ENCODE measurements at regions not wholly inside any gene's neighbourhood (a gene's known extent, or its start where the extent isn't known, plus 50 kb on each side); places are given as distances from the start of the nearest gene placed in this dataset.

DNA sequence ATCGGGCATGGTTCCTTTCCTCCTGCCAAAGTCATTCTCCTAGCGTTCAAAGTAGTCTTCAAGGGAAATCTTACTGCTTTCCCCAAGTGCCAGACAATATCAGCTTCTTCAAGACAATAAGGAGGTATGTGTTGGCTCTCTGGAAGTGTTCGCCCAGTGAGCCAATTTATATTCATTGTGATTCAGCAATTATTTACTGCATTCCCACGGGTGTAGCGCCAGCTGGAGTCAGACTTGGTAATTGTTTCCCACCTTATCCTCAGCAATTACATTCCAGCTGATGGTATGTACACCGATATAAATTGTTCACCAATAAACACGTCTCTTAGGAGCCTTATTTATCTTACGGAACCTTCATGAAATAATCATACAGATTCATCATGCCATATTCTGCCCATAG lies 103.6 kb upstream of the CTNNB1 start:
- in situ Hi-C loops (cut with MboI): no loop called here
- Histone ChIP-seq H3K9me2 (ENCODE audit: insufficient read depth) (no peaks in the 10 kb centered on the region), H3K79me2 (ENCODE audit: insufficient read depth) (no peaks in the 10 kb centered on the region), H2AFZ (no peak overlapping the region), H3K4me1 (ENCODE audit: insufficient read depth) (no peaks in the 10 kb centered on the region), H3K4me3 (no peak overlapping the region), H3K27ac (no peak overlapping the region), H3K9ac (no peak overlapping the region), H3K4me2 (ENCODE audit: unreplicated experiment) (no peak overlapping the region), H3K36me3 (ENCODE audit: low read depth) (no peaks in the 10 kb centered on the region), H4K20me1 (ENCODE audit: insufficient read depth) (no peaks in the 10 kb centered on the region), H3K9me3 (ENCODE audit: low read depth) (no peaks in the 10 kb centered on the region), H3K27me3 (replicated peaks; ENCODE audit: insufficient read depth) (no peaks in the 10 kb centered on the region), H3F3A (ENCODE audit: insufficient read depth) (no peaks in the 10 kb centered on the region)
- TF ChIP-seq EZH2 (IDR thresholded peaks at IDR 0.05; ENCODE audit: insufficient read depth, poor library complexity, severe bottlenecking) (no peak), EZH2phosphoT487 (IDR thresholded peaks at IDR 0.05; ENCODE audit: insufficient read depth, low read depth) (no peak)
- 57 to 58% methylated on average over 8 of the region's 8 CpGs for WGBS, 2 experiments (ENCODE audit: low coverage in 1 of 2, low lambda C conversion rate in 2 of 2, missing lambda C conversion rate in 2 of 2)
- DNase-seq: no peak

DNA sequence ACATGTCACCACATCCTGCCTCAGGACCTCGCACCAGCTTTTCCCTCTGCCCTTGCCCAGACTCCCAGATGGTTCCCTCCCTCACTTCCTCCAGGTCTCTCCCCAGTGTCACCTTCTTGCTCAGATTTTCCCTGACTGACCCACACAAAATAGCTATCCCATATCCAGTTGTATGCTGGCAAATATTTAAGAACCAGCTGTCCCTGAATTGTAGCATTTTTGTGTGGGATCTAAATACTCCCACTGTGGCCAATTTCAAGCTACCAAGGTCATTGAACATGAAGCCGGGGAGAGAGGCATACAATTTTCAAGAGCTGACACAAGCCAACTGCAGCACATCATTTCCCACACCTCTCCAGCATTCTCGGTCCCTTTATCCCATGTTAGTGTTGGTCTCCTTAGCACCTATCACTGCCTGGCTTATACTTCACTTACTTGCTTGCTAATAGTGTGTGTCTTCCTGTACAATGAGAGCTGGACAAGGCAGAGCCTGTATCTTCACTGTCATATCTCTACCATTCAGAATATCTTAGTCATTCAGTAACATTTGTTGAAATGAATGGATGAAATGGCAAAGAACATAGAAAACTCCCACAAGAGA lies 101.3 kb upstream of the CTNNB1 start:
- no peak overlapping the region for H3K4me3 ChIP-seq
- H3F3A ChIP-seq (ENCODE audit: insufficient read depth): no peaks in the 10 kb centered on the region
- no peaks in the 10 kb centered on the region for H3K27me3 ChIP-seq (replicated peaks; ENCODE audit: insufficient read depth)
- no peaks in the 10 kb centered on the region for H3K9me3 ChIP-seq (ENCODE audit: low read depth)
- no peak overlapping the region for H3K4me2 ChIP-seq (ENCODE audit: unreplicated experiment)
- H3K36me3 ChIP-seq (ENCODE audit: low read depth): no peaks in the 10 kb centered on the region
- no peak for TF ChIP-seq EZH2phosphoT487 (IDR thresholded peaks at IDR 0.05; ENCODE audit: insufficient read depth, low read depth)
- TF ChIP-seq EZH2 (IDR thresholded peaks at IDR 0.05; ENCODE audit: insufficient read depth, poor library complexity, severe bottlenecking): no peak
- no peak overlapping the region for H2AFZ ChIP-seq
- H3K27ac ChIP-seq: no peak overlapping the region
- no peaks in the 10 kb centered on the region for H3K79me2 ChIP-seq (ENCODE audit: insufficient read depth)
- no peak for DNase-seq
- no peaks in the 10 kb centered on the region for H3K4me1 ChIP-seq (ENCODE audit: insufficient read depth)
- H3K9me2 ChIP-seq (ENCODE audit: insufficient read depth): no peaks in the 10 kb centered on the region
- in situ Hi-C loops (cut with MboI): no loop called here
- H3K9ac ChIP-seq: no peak overlapping the region
- 27 to 40% methylated on average over 3 of the region's 3 CpGs for WGBS, 2 experiments (ENCODE audit: low coverage in 1 of 2, low lambda C conversion rate in 2 of 2, missing lambda C conversion rate in 2 of 2)
- H4K20me1 ChIP-seq (ENCODE audit: insufficient read depth): no peaks in the 10 kb centered on the region

- in situ Hi-C loops (cut with MboI): no loop called here
- WGBS, 2 experiments (ENCODE audit: low coverage in 1 of 2, low lambda C conversion rate in 2 of 2, missing lambda C conversion rate in 2 of 2): 28 to 29% methylated on average over 1 of the region's 1 CpG
These were observed 98.1 kb upstream of the CTNNB1 start for GRCh38 chr3:41101231-41101630.

GRCh38 chr3:41102053-41102556 lies 97.2 kb upstream of the CTNNB1 start:
- in situ Hi-C loops (cut with MboI): no loop called here
- Histone ChIP-seq H2AFZ (no peak overlapping the region), H3K9me2 (ENCODE audit: insufficient read depth) (no peaks in the 10 kb centered on the region), H3K27me3 (replicated peaks; ENCODE audit: insufficient read depth) (no peaks in the 10 kb centered on the region), H3K36me3 (ENCODE audit: low read depth) (no peaks in the 10 kb centered on the region), H3K9me3 (ENCODE audit: low read depth) (no peaks in the 10 kb centered on the region), H4K20me1 (ENCODE audit: insufficient read depth) (no peaks in the 10 kb centered on the region), H3K27ac (no peak overlapping the region), H3K4me3 (no peak overlapping the region), H3F3A (ENCODE audit: insufficient read depth) (no peaks in the 10 kb centered on the region), H3K4me1 (ENCODE audit: insufficient read depth) (no peaks in the 10 kb centered on the region), H3K9ac (no peak overlapping the region), H3K79me2 (ENCODE audit: insufficient read depth) (no peaks in the 10 kb centered on the region), H3K4me2 (ENCODE audit: unreplicated experiment) (no peak overlapping the region)
- TF ChIP-seq EZH2 (IDR thresholded peaks at IDR 0.05; ENCODE audit: insufficient read depth, poor library complexity, severe bottlenecking) (no peak), EZH2phosphoT487 (IDR thresholded peaks at IDR 0.05; ENCODE audit: insufficient read depth, low read depth) (no peak)
- WGBS, 2 experiments (ENCODE audit: low coverage in 1 of 2, low lambda C conversion rate in 2 of 2, missing lambda C conversion rate in 2 of 2): 67 to 74% methylated on average over 5 of the region's 5 CpGs
- DNase-seq: no peak

More at GRCh38 chr3:41101231-41101630, 98.1 kb upstream of the CTNNB1 start:
- H3K9me3 ChIP-seq (ENCODE audit: low read depth): no peaks in the 10 kb centered on the region
- H3K4me1 ChIP-seq (ENCODE audit: insufficient read depth): no peaks in the 10 kb centered on the region
- no peaks in the 10 kb centered on the region for H3K9me2 ChIP-seq (ENCODE audit: insufficient read depth)
- no peaks in the 10 kb centered on the region for H3K36me3 ChIP-seq (ENCODE audit: low read depth)
- DNase-seq: no peak
- no peak overlapping the region for H3K4me2 ChIP-seq (ENCODE audit: unreplicated experiment)
- H4K20me1 ChIP-seq (ENCODE audit: insufficient read depth): no peaks in the 10 kb centered on the region
- H3K27ac ChIP-seq: no peak overlapping the region
- H3K4me3 ChIP-seq: no peak overlapping the region
- H2AFZ ChIP-seq: no peak overlapping the region
- TF ChIP-seq EZH2phosphoT487 (IDR thresholded peaks at IDR 0.05; ENCODE audit: insufficient read depth, low read depth) (no peak), EZH2 (IDR thresholded peaks at IDR 0.05; ENCODE audit: insufficient read depth, poor library complexity, severe bottlenecking) (no peak)
- no peak overlapping the region for H3K9ac ChIP-seq
- H3K79me2 ChIP-seq (ENCODE audit: insufficient read depth): no peaks in the 10 kb centered on the region
- no peaks in the 10 kb centered on the region for H3F3A ChIP-seq (ENCODE audit: insufficient read depth)
- H3K27me3 ChIP-seq (replicated peaks; ENCODE audit: insufficient read depth): no peaks in the 10 kb centered on the region
